ENCODE measurements at regions not wholly inside any gene's neighbourhood (a gene's known extent, or its start where the extent isn't known, plus 50 kb on each side); places are given as distances from the start of the nearest gene placed in this dataset.

DNA sequence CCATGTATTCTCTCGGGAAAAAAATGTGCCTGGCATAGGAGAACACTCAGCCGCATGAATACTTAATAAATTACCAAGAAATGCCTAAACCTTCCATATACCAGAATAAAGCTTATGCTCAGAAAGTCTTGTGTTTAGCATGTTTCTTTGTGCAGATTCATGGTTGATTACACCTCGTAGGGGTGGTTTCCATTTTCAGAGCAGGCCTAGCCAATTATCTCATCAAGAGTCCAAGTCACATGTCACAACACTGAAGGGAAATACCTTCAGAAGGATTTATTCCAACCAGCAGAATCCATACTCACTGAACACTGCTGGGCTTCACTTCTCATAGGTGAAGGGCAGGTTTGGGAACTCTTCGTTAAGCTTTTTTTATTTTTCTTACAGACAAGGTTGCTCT, 539.7 kb downstream of the PLXDC2 start:
- dilution Hi-C loops (cut with HindIII; ENCODE audit: low sequenced_read_pairs, unreplicated experiment) (no loop called here), in situ Hi-C loops (cut with MboI; ENCODE audit: low sequenced_read_pairs) (no loop called here), intact Hi-C loops (cut with micrococcal nuclease) (no loop called here)
- Histone ChIP-seq H3K23ac (ENCODE audit: low read depth, low read length) (no peak overlapping the region), H4K8ac (ENCODE audit: low read depth in 2 of 2, low read length in 2 of 2) (no peak overlapping the region), H4K5ac (ENCODE audit: low read depth, low read length) (no peak overlapping the region), H4K91ac (ENCODE audit: insufficient read depth, low read depth, low read length) (no peak overlapping the region), H3K4me2 (ENCODE audit: low read depth, low read length) (no peak overlapping the region), H2BK15ac (ENCODE audit: low read depth, low read length) (no peak overlapping the region), H3K56ac (ENCODE audit: extremely low read depth, insufficient read depth, low read length) (no peak overlapping the region), H3K9me1 (ENCODE audit: insufficient read depth, low read length) (no peaks in the 10 kb centered on the region), H2BK20ac (ENCODE audit: low read depth, low read length) (no peak overlapping the region), H3K36me3 (ENCODE audit: control insufficient read depth, insufficient read depth, low read length) (no peaks in the 10 kb centered on the region), H2BK120ac (ENCODE audit: low read depth, low read length) (no peak overlapping the region), H4K20me1 (ENCODE audit: insufficient read depth, low read length) (no peaks in the 10 kb centered on the region), H3K18ac (ENCODE audit: low read depth, low read length) (no peak overlapping the region), H2AFZ (replicated peaks; ENCODE audit: low read length, poor library complexity) (no peak overlapping the region), H3K4ac (ENCODE audit: low read depth, low read length) (no peak overlapping the region), H3K27ac (ENCODE audit: insufficient read depth, low read length) (no peak overlapping the region), H3K9me3 (ENCODE audit: control insufficient read depth, insufficient read depth, low read length) (no peaks in the 10 kb centered on the region; the same call in 1 of the 2 replicates), H3K4me1 (ENCODE audit: control insufficient read depth, insufficient read depth, low read length) (no peaks in the 10 kb centered on the region), H3K4me3 (ENCODE audit: insufficient read depth, low read depth, low read length) (no peak overlapping the region), H2AK9ac (replicated peaks; ENCODE audit: low read depth, low read length, poor library complexity) (no peak overlapping the region), H3K9ac (ENCODE audit: low read depth, low read length) (no peak overlapping the region), H3K27me3 (ENCODE audit: control insufficient read depth, insufficient read depth, low read length) (no peaks in the 10 kb centered on the region), H3K14ac (replicated peaks; ENCODE audit: low read depth, low read length) (no peak overlapping the region), H3K79me1 (ENCODE audit: low read depth in 1 of 2, low read length in 2 of 2) (no peaks in the 10 kb centered on the region), H2BK5ac (ENCODE audit: low read depth, low read length, poor library complexity, severe bottlenecking) (no peak overlapping the region), H2AK5ac (ENCODE audit: low read depth, low read length) (no peak overlapping the region)
- TF ChIP-seq, protein P1, sequence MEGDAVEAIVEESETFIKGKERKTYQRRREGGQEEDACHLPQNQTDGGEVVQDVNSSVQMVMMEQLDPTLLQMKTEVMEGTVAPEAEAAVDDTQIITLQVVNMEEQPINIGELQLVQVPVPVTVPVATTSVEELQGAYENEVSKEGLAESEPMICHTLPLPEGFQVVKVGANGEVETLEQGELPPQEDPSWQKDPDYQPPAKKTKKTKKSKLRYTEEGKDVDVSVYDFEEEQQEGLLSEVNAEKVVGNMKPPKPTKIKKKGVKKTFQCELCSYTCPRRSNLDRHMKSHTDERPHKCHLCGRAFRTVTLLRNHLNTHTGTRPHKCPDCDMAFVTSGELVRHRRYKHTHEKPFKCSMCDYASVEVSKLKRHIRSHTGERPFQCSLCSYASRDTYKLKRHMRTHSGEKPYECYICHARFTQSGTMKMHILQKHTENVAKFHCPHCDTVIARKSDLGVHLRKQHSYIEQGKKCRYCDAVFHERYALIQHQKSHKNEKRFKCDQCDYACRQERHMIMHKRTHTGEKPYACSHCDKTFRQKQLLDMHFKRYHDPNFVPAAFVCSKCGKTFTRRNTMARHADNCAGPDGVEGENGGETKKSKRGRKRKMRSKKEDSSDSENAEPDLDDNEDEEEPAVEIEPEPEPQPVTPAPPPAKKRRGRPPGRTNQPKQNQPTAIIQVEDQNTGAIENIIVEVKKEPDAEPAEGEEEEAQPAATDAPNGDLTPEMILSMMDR (conservative IDR thresholded peaks at IDR 0.05; ENCODE audit: low read depth, low read length) = no peak
- TF ChIP-seq CEBPB (IDR thresholded peaks at IDR 0.05; ENCODE audit: low read depth, low read length) = no peak
- TF ChIP-seq POLR2A (IDR thresholded peaks at IDR 0.05; ENCODE audit: low read depth, low read length) = no peak
- TF ChIP-seq RCOR1 (IDR thresholded peaks at IDR 0.05; ENCODE audit: insufficient replicate concordance, low read length) = no peak
- TF ChIP-seq CHD1 (IDR thresholded peaks at IDR 0.05; ENCODE audit: low read depth, low read length) = no peak
- no peak for TF ChIP-seq MXI1 (IDR thresholded peaks at IDR 0.05; ENCODE audit: borderline replicate concordance, low read depth, low read length)
- TF ChIP-seq SMC3 (IDR thresholded peaks at IDR 0.05; ENCODE audit: low read depth, low read length) = no peak
- no peak for TF ChIP-seq RAD21 (IDR thresholded peaks at IDR 0.05; ENCODE audit: low read length)
- TF ChIP-seq, protein P2, sequence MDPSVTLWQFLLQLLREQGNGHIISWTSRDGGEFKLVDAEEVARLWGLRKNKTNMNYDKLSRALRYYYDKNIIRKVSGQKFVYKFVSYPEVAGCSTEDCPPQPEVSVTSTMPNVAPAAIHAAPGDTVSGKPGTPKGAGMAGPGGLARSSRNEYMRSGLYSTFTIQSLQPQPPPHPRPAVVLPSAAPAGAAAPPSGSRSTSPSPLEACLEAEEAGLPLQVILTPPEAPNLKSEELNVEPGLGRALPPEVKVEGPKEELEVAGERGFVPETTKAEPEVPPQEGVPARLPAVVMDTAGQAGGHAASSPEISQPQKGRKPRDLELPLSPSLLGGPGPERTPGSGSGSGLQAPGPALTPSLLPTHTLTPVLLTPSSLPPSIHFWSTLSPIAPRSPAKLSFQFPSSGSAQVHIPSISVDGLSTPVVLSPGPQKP (IDR thresholded peaks at IDR 0.05; ENCODE audit: borderline replicate concordance, low read depth, low read length) = no peak
- ChIA-PET POLR2A (ENCODE audit: unreplicated experiment) (no interaction called here), CTCF (no interaction called here)
- WGBS, 2 experiments (ENCODE audit: extremely low coverage in 2 of 2, insufficient read length in 1 of 2) = no CpG with 5 or more reads among the region's 4 CpGs
- no peak for DNase-seq
- no peak for ATAC-seq (ENCODE audit: low read depth)
- no TSS peak for BruUV-seq (replicated peaks)

Data from IMR-90 (cell line).